HEK293 (cell line): ENCODE measurements at regions not wholly inside any gene's neighbourhood (a gene's known extent, or its start where the extent isn't known, plus 50 kb on each side); places are given as distances from the start of the nearest gene placed in this dataset.

Source experiments
- CTCF ChIA-PET: fragments of 350-600 bp; formaldehyde crosslinking; extraction: SDS; loops from one replicate; lab custom pipeline; 2021; ENCODE audit warnings: antibody characterized with exemption; lab: Yijun Ruan, JAX
- POLR2A ChIA-PET: fragments of 300-600 bp; formaldehyde crosslinking; extraction: SDS; loops from one replicate; lab custom pipeline; 2020; ENCODE audit warnings: antibody characterized with exemption, inconsistent platforms; lab: Yijun Ruan, JAX
- H3K27ac ChIP-seq: fragments of 200-500 bp; sonication (Bioruptor generic); 2 replicates; pipeline ENCODE4 v1.5.1; 2014; ENCODE audit warnings: low read depth, low read length, control low read depth, inconsistent platforms; ENCODE audit errors: extremely low read depth
- H3K36me3 ChIP-seq, 2 experiments: fragments of 200-500 bp in 1 of 2; sonication (Bioruptor generic) in 1 of 2; 1 replicate in 1 of 2; 2 replicates in 1 of 2; pipeline ENCODE4 v1.5.1; 2014 to 2017; ENCODE audit warnings: inconsistent platforms in 2 of 2, low read length in 2 of 2; ENCODE audit not compliant: control insufficient read depth in 2 of 2, insufficient read depth in 1 of 2
- H3K4me1 ChIP-seq: fragments of 200-500 bp; sonication (Bioruptor generic); 2 replicates; pipeline ENCODE4 v1.5.1; 2014; ENCODE audit warnings: mild to moderate bottlenecking, low read length, inconsistent platforms; ENCODE audit not compliant: control insufficient read depth, insufficient read depth
- H3K4me3 ChIP-seq: 2 replicates; pipeline ENCODE4 v1.5.1; 2011; ENCODE audit warnings: low read depth, mild to moderate bottlenecking, control low read depth, low read length, moderate library complexity
- H3K9me3 ChIP-seq: fragments of 200-500 bp; sonication (Bioruptor generic); 2 replicates; pipeline ENCODE4 v1.5.1; 2014; ENCODE audit warnings: low read depth, low read length, inconsistent platforms; ENCODE audit not compliant: control insufficient read depth, insufficient read depth
- ELK4 ChIP-seq: IDR thresholded peaks from 2 replicates; pipeline ENCODE4 v1.6.1; 2011; ENCODE audit warnings: mild to moderate bottlenecking, low read depth, low read length, borderline replicate concordance
- KLF8 ChIP-seq: fragments of 450-650 bp; formaldehyde crosslinking; IDR thresholded peaks from 2 replicates; pipeline ENCODE4 v1.5.1; 2016; ENCODE audit warnings: missing biosample characterization, missing genetic modification characterization
- PRDM6 ChIP-seq: fragments of 450-650 bp; formaldehyde crosslinking; IDR thresholded peaks from 2 replicates; pipeline ENCODE4 v1.5.1; 2017; ENCODE audit warnings: missing biosample characterization, missing genetic modification characterization
- SP2 ChIP-seq: fragments of 450-650 bp; formaldehyde crosslinking; IDR thresholded peaks from 2 replicates; pipeline ENCODE4 v1.5.1; 2016; ENCODE audit warnings: missing biosample characterization, missing genetic modification characterization
- ZNF133 ChIP-seq: fragments of 450-650 bp; formaldehyde crosslinking; IDR thresholded peaks from 2 replicates; pipeline ENCODE4 v1.5.1; 2016; ENCODE audit warnings: missing biosample characterization, missing genetic modification characterization
- ZNF155 ChIP-seq: fragments of 450-650 bp; formaldehyde crosslinking; IDR thresholded peaks from 2 replicates; pipeline ENCODE4 v1.5.1; 2016; ENCODE audit warnings: missing biosample characterization, missing genetic modification characterization
- ZNF184 ChIP-seq: fragments of 450-650 bp; IDR thresholded peaks from 2 replicates; pipeline ENCODE4 v1.5.1; 2018; ENCODE audit warnings: missing biosample characterization, mild to moderate bottlenecking, missing genetic modification characterization
- ZNF2 ChIP-seq: fragments of 450-650 bp; formaldehyde crosslinking; IDR thresholded peaks from 2 replicates; pipeline ENCODE4 v1.5.1; 2016; ENCODE audit warnings: missing biosample characterization, missing genetic modification characterization
- ZNF341 ChIP-seq: fragments of 450-650 bp; formaldehyde crosslinking; IDR thresholded peaks from 2 replicates; pipeline ENCODE4; 2016; ENCODE audit warnings: low read depth, missing biosample characterization, missing genetic modification characterization
- ZNF362 ChIP-seq: fragments of 450-650 bp; formaldehyde crosslinking; IDR thresholded peaks from 2 replicates; pipeline ENCODE4 v1.5.1; 2016; ENCODE audit warnings: missing biosample characterization, missing genetic modification characterization
- ZNF391 ChIP-seq: fragments of 450-650 bp; formaldehyde crosslinking; IDR thresholded peaks from 2 replicates; pipeline ENCODE4 v1.5.1; 2016; ENCODE audit warnings: low read depth, missing biosample characterization, missing genetic modification characterization, borderline replicate concordance
- ZNF473 ChIP-seq: fragments of 450-650 bp; formaldehyde crosslinking; IDR thresholded peaks from 2 replicates; pipeline ENCODE4 v1.5.1; 2017; ENCODE audit warnings: missing biosample characterization, missing genetic modification characterization
- ZNF510 ChIP-seq: fragments of 450-650 bp; formaldehyde crosslinking; IDR thresholded peaks from 2 replicates; pipeline ENCODE4 v1.5.1; 2018; ENCODE audit warnings: mild to moderate bottlenecking, missing genetic modification characterization, missing biosample characterization; ENCODE audit not compliant: insufficient replicate concordance
- ZNF544 ChIP-seq: fragments of 450-650 bp; formaldehyde crosslinking; IDR thresholded peaks from 2 replicates; pipeline ENCODE4 v1.5.0; 2017; ENCODE audit warnings: missing biosample characterization, missing genetic modification characterization
- ZSCAN30 ChIP-seq: fragments of 450-650 bp; IDR thresholded peaks from 2 replicates; pipeline ENCODE4 v1.5.1; 2018; ENCODE audit warnings: missing biosample characterization, mild to moderate bottlenecking, missing genetic modification characterization, moderate library complexity
- TF ChIP-seq, protein P1 (sequence below): fragments of 450-650 bp; formaldehyde crosslinking; IDR thresholded peaks from 2 replicates; pipeline ENCODE4 v1.5.1; 2016; ENCODE audit warnings: missing biosample characterization, missing genetic modification characterization

DNA sequence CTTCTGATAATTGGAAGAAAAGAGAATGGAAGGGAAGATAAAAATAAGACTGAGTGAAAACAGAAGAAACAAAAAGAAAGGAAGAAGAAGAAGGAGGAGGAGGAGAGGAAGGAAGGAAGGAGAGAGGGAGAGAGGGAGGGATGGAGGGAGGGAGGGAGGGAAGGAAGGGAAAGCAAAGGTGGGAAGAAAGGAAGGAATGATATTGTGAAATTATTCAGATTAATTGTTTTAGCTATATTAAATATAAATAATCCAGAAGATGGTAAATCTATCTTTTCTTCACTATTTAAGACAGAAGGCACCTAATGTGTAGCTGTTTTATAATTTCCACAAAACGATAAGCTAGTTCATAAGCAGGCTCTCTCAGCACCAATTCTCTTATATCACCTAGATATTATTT lies 191.3 kb upstream of the LRRC7 start (continued):
- no peak for TF ChIP-seq ZNF510 (tag by site-specific recombination)
- no peak for TF ChIP-seq PRDM6
- TF ChIP-seq SP2, result no peak
- TF ChIP-seq ZNF184 (tag by site-specific recombination), result no peak
- TF ChIP-seq, all 188 proteins: peak for 0

DNA sequence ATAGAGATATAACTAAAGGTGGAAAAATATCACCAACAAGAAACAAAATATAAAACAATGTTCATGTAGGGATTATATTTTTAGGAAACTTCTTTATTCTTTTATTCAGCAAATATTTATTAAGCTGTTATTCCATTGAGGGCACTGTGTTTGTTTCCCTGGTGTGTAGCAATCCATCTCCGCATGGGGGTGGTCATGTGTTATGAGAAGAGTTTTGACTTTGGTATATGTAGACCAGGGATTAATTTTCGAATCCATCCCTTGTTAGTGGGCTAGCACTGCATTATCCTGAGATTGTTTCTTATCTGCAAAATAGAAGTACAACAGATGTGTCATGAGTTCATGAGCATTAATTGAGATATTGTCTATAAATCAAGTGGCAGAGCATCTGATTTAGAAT lies 190.2 kb upstream of the LRRC7 start:
- no peaks in the 10 kb centered on the region for H3K36me3 ChIP-seq
- no peaks in the 10 kb centered on the region for H3K9me3 ChIP-seq
- no peaks in the 10 kb centered on the region for H3K4me1 ChIP-seq
- TF ChIP-seq ELK4 (no peak), ZNF133 (no peak), ZNF155 (tag by site-specific recombination) (no peak), KLF8 (tag by site-specific recombination) (no peak), PRDM6 (no peak), ZNF2 (no peak), ZNF362 (tag by site-specific recombination) (no peak), ZNF473 (tag by site-specific recombination) (no peak), ZNF341 (tag by site-specific recombination) (no peak), ZNF391 (no peak), ZNF544 (tag by site-specific recombination) (no peak), ZSCAN30 (tag by site-specific recombination) (no peak)
- TF ChIP-seq, protein P1, sequence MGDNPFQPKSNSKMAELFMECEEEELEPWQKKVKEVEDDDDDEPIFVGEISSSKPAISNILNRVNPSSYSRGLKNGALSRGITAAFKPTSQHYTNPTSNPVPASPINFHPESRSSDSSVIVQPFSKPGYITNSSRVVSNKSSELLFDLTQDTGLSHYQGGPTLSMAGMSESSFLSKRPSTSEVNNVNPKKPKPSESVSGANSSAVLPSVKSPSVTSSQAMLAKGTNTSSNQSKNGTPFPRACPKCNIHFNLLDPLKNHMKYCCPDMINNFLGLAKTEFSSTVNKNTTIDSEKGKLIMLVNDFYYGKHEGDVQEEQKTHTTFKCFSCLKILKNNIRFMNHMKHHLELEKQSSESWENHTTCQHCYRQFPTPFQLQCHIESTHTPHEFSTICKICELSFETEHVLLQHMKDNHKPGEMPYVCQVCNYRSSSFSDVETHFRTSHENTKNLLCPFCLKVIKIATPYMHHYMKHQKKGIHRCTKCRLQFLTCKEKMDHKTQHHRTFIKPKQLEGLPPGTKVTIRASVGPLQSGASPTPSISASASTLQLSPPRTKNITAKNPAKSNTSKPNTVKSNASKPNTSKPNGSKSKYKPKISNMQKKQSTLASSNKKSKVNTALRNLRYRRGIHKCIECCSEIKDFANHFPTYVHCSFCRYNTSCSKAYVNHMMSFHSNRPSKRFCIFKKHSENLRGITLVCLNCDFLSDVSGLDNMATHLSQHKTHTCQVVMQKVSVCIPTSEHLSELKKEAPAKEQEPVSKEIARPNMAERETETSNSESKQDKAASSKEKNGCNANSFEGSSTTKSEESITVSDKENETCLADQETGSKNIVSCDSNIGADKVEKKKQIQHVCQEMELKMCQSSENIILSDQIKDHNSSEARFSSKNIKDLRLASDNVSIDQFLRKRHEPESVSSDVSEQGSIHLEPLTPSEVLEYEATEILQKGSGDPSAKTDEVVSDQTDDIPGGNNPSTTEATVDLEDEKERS (tag by site-specific recombination), result no peak
- ChIA-PET POLR2A (no interaction called here), CTCF (interaction anchor here (0.8 kb wide), 1 partner anchor 360 kb away, joined by 4 read pairs; no protein-coding TSS in a partner anchor)
- H3K27ac ChIP-seq, result no peak overlapping the region
- H3K4me3 ChIP-seq, result no peak overlapping the region
